Embryonic facial prominence (tissue), 1 donor: ENCODE measurements at regions not wholly inside any gene's neighbourhood (a gene's known extent, or its start where the extent isn't known, plus 50 kb on each side); places are given as distances from the start of the nearest gene placed in this dataset.
A peak's percentile ranks its signal among the peaks of the same experiment; 100 is the strongest.
"Not testable (repeated sequence)": the region's sequence is repeated elsewhere in the genome, so short reads cannot be mapped to it uniquely, and the experiment has no call there.

ENCODE experiments used
- DNase-seq: peaks from one replicate; pipeline ENCODE4 v3.0.0-alpha.2; 2016; ENCODE audit errors: extremely low spot score

DNA sequence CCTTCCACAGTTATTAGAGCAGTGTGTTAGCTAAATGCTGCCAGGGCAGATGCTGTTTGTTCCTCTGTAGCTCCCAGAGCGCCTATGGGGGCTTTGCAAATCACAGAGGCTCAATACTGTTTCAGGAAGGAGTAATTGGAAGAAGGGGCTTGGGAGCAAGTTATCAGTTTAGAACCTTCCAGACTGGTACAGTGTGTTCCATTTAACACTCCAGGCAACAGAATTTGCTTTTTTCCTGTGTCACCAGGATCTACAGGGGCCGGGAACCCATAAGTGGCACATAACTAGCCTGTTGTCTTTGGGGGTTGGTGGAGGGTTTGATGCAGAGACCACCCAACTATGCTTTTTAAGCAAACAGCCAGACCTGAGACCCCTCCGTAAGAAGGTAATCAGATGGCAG lies 307.3 kb upstream of the KCNN2 start:
- no peak for DNase-seq

DNA sequence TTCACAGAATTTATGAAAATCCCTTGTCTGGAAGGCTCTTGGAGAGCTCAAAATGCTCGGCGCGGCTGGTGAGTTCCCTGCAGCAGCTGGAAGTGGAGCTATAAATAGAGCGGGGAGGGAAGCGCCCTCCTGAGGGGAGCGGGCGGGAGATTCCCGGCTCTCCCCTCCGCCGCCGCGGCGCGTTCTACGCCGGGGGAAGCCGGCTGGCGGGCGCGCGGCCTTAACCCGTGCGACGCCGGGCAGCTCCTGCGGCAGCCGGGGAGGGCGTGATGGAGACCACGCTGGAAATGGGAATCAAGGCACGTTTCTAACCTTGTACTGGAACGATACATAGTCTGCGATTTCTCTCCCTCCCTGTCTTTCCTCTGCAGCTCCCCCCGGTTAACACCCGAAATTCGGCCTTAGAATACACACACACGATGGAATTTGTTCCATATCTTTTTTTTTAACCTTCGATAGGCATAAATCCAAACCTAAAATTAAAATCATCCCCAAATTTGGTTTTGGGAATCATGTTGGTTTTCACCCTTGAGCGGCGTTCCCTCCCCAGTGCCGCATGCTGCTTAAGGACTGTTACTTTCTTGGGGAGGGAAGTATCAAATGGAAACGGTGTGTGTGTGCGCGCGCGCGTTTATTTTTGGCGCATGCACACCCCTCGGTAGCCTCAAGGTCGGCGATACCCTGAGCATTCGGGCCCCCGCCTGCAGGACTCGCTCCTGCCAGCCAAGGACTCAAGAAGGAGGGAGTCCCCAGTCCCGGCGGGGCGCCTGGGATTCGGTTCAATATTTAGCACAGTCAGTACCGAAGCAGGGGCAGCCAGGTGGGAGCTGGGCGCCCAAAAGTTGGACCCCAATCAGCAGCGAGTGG lies 306.3 kb upstream of the KCNN2 start:
- DNase-seq: peak; percentile 79

DNA sequence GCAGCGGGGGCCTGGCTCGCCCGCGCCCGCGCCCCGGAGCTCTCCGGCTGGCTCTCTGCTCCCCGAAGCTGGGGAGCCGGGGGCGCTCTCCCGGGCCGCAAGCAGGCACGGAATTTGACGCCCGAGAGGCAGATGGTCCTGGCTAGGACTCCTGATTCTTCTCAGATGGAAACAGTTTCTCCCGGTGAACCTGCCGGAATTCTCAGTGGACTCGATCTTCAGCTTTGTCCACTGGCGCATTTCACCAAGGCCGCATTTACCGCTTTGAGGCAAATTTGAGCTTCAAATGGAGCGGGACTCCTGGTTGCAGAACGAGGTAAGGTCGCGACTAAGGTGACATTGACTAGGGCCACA lies 305.7 kb upstream of the KCNN2 start:
- DNase-seq: no peak

DNA sequence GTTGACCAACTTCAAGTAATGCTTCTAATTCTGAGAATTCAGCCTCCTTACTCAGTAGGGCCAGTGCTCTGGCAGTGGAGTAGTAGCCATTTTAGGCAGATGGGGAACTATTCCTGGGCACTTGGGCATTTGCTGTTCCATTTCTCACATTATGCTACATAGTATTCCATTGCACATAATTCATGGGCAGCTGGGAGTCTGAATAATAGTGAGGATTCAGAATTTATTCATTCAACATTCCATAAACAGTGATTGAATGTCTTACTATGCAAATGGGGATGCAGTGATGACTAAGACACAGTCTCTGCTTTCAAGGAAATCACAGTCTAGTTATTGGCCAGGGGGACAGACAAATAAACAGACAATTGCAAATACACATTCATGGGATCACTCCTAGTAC lies 301.0 kb upstream of the KCNN2 start:
- DNase-seq: no peak

DNA sequence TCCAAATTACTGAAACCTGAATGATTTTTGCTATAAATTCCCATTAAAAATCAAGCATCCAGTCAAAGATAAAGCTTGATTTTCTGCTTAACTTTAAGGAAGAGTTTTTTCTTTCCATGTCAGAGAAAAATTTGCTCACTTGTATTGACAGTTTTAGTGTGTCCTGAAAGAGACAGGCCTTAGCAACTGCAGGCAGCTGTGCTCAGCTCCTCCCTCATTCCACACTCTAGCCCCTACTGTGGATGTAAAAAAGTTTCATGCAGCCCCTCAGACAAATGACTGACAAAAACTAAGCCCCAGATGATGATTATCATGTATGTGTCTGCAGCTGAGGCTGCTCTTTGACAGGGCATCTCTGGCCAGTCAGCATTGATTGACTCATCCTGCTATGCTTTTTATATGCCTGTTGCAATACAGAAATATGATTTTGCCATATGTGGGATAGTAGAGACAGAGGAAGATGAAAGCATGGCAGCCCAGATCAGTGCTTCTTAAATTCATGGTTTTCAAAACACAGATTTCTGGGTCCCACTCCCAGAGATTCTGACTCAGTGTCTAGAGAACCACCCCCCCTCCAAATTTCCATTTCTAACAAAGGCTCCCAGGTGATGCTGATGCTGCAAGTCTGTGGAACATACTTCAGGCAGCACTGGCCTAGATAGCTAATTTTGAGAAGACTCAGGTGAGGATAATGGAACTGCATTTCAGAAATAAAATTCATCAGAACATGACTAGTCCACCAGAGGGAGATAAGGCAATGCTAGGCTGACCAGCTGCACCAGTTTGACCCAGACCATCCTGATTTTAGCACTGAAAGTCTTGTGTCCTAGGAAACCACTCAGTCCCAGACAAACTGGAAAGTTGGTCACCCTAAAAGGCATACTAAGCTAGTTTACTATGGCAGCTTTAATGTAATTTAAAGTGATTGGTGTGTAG lies 298.7 kb upstream of the KCNN2 start:
- DNase-seq: no peak

DNA sequence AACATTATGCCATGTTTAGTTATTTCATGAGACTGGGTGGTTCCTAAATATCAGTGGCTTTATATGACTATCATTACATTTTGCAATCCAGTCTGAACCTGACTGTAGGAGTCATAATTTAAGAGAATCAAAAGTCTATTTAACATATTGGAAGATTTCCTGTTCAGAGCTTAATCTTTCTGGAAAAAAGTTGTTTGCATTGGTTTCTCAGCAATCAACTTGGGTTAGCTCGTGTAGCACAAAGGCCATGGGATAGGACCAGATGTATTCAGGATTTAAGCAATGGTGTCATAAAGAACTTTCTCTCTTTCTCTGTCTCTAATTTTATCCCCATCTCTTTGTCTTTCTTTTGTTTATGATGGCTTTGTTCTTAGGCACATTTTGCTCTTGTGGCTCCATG lies 296.0 kb upstream of the KCNN2 start:
- no peak for DNase-seq

DNA sequence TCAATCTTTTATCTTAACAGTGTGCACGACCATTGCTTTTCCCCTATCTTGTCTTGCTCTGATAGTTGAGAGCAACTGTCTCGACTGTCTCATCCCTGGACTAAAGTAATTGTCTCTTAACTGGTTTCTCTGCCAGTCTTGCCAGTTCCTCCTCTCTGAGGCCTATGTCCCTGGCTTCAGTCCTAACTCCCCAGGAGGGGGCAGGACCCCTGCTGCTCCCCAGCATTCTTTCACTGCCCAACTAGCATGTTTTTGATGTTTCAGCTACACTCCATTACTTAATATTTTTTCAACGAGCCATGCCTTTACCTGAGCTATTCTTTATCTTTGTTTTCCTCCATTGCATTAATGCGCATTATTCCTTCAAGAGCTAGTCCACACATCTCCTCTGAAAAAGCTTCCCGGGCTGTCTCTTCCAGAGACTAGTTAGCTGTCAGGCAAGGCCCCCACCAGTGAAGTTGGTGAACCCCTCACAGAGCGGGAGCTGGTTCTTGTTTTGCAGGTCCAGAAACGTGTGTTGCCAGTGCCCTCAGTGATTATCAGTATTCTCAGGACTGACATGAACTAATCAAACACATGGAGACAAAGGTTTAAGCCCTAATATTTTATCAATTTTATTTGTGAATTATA lies 291.7 kb upstream of the KCNN2 start:
- no peak for DNase-seq

DNA sequence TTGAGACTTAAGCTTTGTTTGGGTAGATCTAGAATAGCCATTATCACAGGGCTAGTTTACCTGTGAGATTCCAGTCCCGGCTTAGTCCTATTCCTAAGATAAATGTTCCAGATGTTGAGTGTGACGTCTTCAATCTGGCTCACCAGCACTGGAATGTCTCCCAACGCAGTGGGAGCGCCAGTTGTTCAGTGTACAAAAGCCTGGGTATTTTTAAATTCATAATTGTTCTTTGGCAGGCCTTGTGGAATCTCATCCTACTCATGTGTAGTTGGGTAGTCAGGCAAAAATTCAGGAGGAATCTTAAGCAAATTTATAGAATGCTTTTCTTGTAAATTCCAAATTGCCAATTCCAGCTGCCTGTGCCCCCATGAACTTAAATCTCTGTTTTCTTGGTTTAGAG lies 272.6 kb upstream of the KCNN2 start:
- DNase-seq: no peak

DNA sequence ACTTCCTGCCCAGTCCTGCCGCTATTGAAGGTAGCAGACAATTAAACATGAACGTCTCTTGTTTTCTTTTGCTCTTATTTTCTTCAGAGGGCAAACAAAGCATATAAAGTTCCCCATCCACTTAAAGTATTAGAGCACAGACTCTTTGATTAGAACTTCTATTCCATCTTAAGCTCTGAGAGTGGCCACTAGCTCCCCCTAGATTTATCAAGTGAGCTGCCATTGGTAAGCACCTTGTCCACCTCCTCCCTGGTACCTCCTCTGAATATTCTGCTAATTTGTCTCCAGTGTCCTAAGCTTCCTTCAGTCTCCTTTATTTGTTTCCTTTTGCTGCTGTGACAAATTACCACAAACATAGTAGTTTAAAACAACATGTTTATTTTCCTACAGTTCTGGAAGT lies 264.3 kb upstream of the KCNN2 start:
- DNase-seq: no peak

DNA sequence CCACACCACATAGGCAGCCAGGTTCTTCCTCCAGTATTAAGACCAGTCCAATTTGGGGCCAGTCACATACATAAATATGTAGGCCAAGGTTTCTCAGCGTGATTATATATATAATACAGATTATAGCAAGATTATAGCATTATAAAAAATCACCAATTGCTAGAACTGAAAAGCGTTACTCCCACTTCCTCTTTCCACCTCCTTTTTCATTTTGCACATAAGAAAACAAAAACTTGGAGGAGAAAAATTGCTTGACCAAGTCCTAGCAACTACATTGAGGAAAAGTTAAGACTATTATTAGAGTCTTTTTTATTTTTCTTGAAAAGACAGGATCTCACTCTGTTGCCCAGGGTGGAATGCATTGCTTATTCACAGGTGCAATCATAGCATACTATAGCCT lies 262.7 kb upstream of the KCNN2 start:
- no peak for DNase-seq

DNA sequence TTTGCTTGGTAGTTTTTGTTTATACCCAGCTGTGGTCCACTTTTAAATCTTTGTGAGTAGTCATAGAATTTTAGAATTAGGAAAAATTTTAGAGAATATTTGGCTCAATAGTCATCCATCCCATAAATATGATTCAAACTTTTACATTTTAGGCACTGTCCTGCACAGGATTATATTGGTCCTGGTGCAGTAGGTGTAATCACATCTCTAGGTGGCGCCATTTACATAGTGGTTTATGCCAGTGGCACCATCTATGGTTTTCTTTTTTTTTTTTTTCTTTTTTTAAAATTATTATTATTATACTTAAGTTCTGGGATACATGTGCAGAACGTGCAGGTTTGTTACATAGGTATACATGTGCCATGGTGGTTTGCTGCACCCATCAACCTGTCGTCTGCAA lies 260.7 kb upstream of the KCNN2 start:
- no peak for DNase-seq

DNA sequence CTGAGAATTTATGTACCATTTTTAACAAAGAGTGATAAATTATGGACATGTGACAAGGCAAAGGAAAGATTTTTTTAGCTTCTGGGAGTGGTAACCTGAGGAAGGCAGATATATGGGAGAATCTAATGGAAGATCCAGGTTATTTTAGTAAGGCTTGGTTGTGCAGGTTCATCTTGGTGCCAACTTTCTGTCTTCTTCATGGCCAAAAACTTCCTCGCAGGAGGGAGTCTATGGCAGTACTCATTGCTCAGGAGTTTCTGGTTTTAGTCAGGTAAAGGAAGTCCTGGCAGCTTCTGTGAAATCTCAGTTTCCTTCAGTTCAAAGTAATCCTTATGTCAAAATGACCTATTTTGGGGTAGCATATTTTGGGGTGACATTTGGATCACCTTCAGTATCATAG lies 248.3 kb upstream of the KCNN2 start:
- DNase-seq: no peak

DNA sequence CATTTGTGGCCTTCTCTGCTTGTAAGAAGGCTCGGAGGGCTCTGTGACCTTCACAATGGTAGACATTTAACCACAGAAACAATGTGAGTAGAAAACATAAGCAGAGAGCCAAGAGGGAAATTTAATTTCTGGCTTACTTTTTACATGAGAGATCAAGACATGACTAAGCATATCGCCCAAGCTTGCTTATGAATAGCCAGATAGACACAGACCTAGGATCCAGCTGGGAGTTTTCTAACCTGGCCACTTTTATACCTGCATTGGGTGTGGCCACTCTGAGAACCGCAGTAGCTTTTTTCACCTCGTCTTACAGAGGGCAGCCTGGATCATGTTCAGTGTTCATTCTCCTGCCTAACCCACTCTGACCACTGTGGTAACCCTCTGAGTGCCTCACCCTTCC lies 244.9 kb upstream of the KCNN2 start:
- no peak for DNase-seq

DNA sequence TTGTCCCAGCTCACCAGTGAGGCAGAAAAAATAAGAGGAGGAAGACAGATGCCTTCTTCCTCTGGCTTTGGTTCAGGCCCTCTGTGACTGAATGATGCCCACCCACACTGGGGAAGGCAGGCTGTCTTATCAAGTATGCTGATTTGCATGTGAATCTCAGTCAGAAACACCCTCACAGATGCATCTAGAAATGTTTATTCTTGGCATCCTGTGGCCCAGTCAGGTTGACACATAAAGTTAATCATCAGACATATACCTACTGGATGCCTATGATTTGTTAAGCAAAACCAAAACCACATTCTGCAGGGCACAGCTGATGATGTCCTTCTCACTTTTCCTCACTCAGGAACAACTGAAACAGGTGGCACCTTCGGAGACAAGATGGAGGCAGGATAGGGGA lies 243.4 kb upstream of the KCNN2 start:
- DNase-seq: no peak

DNA sequence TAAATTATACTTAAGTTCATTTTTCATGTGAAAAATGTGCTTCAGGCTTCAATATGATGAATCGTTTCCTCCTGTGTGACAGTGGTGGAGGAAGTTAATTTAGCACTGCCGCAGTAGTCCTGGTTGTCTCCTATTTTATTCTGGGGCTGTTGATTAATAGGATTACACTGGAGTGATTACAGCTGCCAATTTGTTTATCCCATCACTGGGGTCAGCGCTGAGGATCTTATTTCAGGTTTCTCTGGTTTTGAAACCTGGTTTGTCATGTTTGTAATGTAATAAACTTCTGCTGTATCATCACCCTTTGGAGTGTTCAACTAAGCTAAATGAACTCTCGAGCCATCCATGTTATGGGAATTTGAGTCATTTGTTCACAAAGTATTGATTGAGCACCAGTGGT lies 241.7 kb upstream of the KCNN2 start:
- DNase-seq: no peak

DNA sequence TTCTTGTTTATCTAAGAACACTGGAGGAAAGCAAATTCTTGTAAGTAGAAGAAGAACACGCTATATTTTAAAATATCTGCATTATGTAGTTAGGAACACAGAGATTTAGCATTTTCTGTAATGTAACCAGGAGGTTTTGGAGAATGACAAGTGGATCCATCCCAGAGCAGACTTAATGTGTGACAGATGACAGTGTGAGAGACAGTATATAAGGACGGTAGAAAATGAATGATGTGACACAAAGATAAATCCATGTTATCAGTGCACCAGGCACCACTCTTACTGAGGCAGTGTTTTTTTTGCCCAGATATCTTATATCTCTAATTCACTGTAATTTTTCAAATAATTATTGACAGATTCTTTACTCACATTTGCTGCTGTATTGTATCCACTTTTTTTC lies 239.0 kb upstream of the KCNN2 start:
- DNase-seq: no peak

DNA sequence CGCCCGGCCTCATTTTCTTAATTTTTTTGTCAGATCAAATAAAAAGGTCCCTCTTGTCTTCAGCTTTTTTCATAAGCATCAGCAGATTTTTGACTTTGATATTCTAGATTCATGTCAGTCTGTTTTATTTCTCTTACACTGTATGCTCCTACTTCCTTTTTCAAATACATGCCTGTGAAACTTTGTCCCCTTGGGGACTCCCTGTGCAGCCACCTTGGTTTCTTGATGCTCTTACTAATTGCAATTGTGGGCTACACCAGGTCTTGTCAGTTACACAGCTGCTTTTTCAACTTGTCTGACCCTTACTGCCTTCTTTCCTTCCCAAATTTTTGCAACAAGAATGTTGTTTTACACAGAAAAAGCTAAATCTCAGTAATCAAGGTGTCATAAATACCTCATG lies 238.2 kb upstream of the KCNN2 start:
- DNase-seq: no peak

DNA sequence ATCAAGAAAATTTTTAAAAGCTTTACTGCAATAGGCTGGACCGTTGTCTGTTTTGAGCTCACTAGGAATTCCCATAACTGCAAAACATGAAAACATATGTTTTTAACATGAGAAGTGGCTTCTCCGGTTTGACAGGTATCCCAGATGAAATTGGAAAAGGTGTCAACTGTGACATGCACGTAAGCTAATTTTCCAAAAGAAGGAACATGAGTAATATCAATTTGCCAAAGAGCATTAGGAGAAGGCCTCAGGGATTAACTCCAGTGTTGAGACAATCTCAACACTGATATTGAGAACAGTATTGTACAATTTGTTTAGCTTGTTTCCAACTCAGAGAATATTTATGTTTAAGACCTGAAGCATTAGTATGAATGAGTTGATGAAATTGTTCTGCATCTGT lies 215.5 kb upstream of the KCNN2 start:
- DNase-seq: no peak

DNA sequence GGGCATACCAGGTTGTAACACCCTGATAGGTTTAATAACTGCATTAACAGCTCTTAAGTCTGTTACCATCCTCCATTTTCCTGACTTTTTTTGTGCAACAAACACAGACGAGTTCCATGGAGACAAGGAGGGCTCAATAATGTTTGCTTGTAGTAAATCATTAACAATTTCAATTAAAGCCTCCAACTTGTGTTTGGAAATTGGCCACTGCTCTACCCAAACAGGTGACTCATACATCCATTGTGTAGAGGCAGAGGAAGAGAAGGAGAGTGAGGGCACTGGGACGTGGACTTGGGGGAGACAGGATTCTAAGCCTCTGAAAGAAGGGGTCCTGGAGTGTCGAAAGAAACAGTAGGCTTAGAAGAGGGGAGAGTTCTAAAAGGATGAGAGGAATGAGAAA lies 213.6 kb upstream of the KCNN2 start:
- DNase-seq: no peak

DNA sequence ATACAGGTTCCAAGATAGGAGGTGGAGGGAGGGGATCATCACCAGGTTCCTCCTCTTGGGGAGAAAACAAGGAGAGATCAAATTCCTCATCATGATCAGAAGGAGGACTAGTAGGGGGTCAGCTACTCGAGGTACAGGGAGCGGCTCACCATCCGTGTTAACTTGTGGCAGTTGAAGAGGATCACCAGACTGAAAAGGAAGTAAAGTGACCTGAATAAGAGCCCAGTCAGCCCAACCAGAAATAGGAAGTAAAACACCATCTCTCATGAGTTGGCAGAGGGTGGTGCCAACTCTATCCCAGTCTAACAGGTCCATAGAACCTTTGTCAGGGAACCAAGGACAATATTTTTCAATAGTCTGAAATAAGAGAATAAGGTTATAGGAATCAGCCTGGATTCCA lies 213.1 kb upstream of the KCNN2 start:
- not testable (repeated sequence) for DNase-seq

DNA sequence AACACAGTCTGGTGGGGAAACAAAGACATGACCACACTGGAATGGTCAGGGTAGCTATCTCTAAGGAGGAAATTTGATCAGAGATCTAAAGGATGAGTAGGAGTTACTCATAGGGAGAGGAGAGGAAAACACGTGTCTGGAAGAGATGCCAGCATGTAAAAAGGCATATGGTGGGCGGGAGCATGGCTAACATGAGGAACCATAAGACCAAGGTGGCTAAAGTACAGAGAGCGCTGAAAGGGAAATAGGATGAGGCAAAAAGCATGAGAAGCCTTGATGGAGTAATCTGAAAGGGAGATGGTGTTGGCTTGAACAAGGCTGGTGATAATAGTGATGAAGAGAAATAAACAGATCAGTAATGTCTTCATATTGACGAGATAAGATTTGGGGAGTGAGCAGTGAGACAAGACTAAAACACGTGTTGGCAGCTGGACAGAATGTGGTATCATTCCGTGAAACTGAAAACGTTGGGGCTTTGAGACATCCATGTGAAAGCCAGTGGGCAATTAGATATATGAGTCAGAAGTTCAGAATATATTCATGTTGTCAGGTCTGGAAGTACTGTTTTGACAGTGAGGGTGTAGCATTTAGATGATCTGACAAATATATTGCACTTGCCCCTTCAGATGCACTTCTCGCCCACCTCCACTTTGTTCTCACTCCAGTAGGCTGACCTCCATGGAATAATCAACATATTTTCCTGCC lies 209.1 kb upstream of the KCNN2 start:
- DNase-seq: no peak

DNA sequence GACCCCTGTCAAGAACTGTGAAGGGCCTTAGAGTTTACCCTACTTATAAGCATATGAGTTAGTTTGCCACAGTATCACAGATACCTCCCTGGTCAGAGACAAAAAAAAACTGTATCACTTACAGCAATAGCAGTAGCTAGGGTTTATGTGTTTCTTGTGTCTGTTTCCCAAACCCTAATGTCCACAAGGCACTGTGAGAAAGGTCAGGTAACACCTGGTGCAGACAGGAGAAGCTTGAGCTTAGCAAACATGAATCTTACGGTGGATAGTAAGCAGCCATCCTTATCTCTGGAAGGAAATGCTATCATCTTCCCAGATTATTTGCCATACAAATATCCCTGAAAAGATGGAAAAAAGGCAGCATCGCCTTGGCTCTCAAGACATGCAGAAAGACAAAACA lies 208.5 kb upstream of the KCNN2 start:
- no peak for DNase-seq
